HEK293 (cell line): ENCODE measurements at regions not wholly inside any gene's neighbourhood (a gene's known extent, or its start where the extent isn't known, plus 50 kb on each side); places are given as distances from the start of the nearest gene placed in this dataset.

Experiments
- RBAK ChIP-seq: fragments of 450-650 bp; formaldehyde crosslinking; IDR thresholded peaks from 2 replicates; pipeline ENCODE4 v1.5.1; 2016; ENCODE audit warnings: missing biosample characterization, missing genetic modification characterization
- SCRT1 ChIP-seq: fragments of 450-650 bp; formaldehyde crosslinking; IDR thresholded peaks from 2 replicates; pipeline ENCODE4 v1.5.1; 2016; ENCODE audit warnings: missing biosample characterization, missing genetic modification characterization, borderline replicate concordance
- ZBTB7A ChIP-seq: fragments of 450-650 bp; formaldehyde crosslinking; IDR thresholded peaks from 2 replicates; pipeline ENCODE4 v1.5.1; 2016; ENCODE audit warnings: low read depth, missing biosample characterization, missing genetic modification characterization
- ZNF140 ChIP-seq: fragments of 450-650 bp; formaldehyde crosslinking; IDR thresholded peaks from 2 replicates; pipeline ENCODE4 v1.5.1; 2016; ENCODE audit warnings: missing biosample characterization, missing genetic modification characterization
- ZNF184 ChIP-seq: fragments of 450-650 bp; IDR thresholded peaks from 2 replicates; pipeline ENCODE4 v1.5.1; 2018; ENCODE audit warnings: missing biosample characterization, mild to moderate bottlenecking, missing genetic modification characterization
- ZNF274 ChIP-seq, 2 experiments: fragments of 200-500 bp in 1 of 2; fragments of 450-650 bp in 1 of 2; sonication (Bioruptor generic) in 1 of 2; formaldehyde crosslinking in 1 of 2; IDR thresholded peaks; 2 replicates each; pipeline versions ENCODE4 v1.5.1 to v1.6.1; 2014 to 2016; ENCODE audit warnings: borderline replicate concordance in 1 of 2, inconsistent platforms in 1 of 2, low read length in 1 of 2, missing biosample characterization in 1 of 2, missing genetic modification characterization in 1 of 2
- ZNF600 ChIP-seq: fragments of 450-650 bp; formaldehyde crosslinking; IDR thresholded peaks from 2 replicates; pipeline ENCODE4 v1.5.1; 2016; ENCODE audit warnings: missing biosample characterization, missing genetic modification characterization
- ZNF777 ChIP-seq: fragments of 450-650 bp; formaldehyde crosslinking; IDR thresholded peaks from 2 replicates; pipeline ENCODE4 v1.5.1; 2017; ENCODE audit warnings: missing biosample characterization, missing genetic modification characterization, borderline replicate concordance
- TF ChIP-seq, protein P1 (sequence below): fragments of 450-650 bp; formaldehyde crosslinking; IDR thresholded peaks from 2 replicates; pipeline ENCODE4 v1.5.1; 2016; ENCODE audit warnings: missing biosample characterization, missing genetic modification characterization
- TF ChIP-seq, protein P2 (sequence below): fragments of 450-650 bp; formaldehyde crosslinking; IDR thresholded peaks from 2 replicates; pipeline ENCODE4 v1.5.1; 2016; ENCODE audit warnings: missing biosample characterization, missing genetic modification characterization
- TF ChIP-seq, protein P3 (sequence below): fragments of 450-650 bp; formaldehyde crosslinking; IDR thresholded peaks from 2 replicates; pipeline ENCODE4 v1.5.1; 2016; ENCODE audit warnings: missing biosample characterization, missing genetic modification characterization
- TF ChIP-seq, protein P4 (sequence below): fragments of 450-650 bp; formaldehyde crosslinking; IDR thresholded peaks from 2 replicates; pipeline ENCODE4 v1.5.1; 2016; ENCODE audit warnings: missing biosample characterization, missing genetic modification characterization
- TF ChIP-seq, protein P5 (sequence below): fragments of 450-650 bp; formaldehyde crosslinking; IDR thresholded peaks from 2 replicates; pipeline ENCODE4 v1.5.1; 2017; ENCODE audit warnings: missing biosample characterization, mild to moderate bottlenecking, missing genetic modification characterization, moderate library complexity
- TF ChIP-seq, protein P6 (sequence below): fragments of 450-650 bp; formaldehyde crosslinking; IDR thresholded peaks from 2 replicates; pipeline ENCODE4 v1.5.1; 2016; ENCODE audit warnings: missing biosample characterization, missing genetic modification characterization, low read depth

DNA sequence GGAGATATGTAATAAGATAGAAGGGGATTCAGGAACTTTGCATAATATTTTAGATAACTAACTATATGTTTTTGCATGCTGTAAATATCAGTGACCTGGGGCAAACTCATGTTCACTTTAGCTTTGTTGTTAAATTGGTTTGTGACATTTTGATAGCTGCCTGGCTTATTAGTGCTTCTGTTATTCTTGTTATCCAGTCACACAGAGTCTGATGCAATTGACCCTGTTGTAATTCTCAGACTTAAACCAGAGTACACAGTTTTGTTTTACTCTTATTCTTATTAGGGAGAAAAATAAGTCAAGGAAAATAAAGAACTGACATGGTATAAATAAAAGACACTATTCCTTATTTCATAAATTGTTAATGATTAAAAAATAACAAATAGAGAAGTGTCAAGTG is 516.7 kb upstream of the SLIT2 start:
- TF ChIP-seq, protein P1, sequence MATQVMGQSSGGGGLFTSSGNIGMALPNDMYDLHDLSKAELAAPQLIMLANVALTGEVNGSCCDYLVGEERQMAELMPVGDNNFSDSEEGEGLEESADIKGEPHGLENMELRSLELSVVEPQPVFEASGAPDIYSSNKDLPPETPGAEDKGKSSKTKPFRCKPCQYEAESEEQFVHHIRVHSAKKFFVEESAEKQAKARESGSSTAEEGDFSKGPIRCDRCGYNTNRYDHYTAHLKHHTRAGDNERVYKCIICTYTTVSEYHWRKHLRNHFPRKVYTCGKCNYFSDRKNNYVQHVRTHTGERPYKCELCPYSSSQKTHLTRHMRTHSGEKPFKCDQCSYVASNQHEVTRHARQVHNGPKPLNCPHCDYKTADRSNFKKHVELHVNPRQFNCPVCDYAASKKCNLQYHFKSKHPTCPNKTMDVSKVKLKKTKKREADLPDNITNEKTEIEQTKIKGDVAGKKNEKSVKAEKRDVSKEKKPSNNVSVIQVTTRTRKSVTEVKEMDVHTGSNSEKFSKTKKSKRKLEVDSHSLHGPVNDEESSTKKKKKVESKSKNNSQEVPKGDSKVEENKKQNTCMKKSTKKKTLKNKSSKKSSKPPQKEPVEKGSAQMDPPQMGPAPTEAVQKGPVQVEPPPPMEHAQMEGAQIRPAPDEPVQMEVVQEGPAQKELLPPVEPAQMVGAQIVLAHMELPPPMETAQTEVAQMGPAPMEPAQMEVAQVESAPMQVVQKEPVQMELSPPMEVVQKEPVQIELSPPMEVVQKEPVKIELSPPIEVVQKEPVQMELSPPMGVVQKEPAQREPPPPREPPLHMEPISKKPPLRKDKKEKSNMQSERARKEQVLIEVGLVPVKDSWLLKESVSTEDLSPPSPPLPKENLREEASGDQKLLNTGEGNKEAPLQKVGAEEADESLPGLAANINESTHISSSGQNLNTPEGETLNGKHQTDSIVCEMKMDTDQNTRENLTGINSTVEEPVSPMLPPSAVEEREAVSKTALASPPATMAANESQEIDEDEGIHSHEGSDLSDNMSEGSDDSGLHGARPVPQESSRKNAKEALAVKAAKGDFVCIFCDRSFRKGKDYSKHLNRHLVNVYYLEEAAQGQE (tag by site-specific recombination) = no peak
- TF ChIP-seq, protein P2, sequence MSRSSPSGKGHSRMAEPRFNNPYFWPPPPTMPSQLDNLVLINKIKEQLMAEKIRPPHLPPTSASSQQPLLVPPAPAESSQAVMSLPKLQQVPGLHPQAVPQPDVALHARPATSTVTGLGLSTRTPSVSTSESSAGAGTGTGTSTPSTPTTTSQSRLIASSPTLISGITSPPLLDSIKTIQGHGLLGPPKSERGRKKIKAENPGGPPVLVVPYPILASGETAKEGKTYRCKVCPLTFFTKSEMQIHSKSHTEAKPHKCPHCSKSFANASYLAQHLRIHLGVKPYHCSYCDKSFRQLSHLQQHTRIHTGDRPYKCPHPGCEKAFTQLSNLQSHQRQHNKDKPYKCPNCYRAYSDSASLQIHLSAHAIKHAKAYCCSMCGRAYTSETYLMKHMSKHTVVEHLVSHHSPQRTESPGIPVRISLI (tag by site-specific recombination) = no peak
- TF ChIP-seq, protein P3, sequence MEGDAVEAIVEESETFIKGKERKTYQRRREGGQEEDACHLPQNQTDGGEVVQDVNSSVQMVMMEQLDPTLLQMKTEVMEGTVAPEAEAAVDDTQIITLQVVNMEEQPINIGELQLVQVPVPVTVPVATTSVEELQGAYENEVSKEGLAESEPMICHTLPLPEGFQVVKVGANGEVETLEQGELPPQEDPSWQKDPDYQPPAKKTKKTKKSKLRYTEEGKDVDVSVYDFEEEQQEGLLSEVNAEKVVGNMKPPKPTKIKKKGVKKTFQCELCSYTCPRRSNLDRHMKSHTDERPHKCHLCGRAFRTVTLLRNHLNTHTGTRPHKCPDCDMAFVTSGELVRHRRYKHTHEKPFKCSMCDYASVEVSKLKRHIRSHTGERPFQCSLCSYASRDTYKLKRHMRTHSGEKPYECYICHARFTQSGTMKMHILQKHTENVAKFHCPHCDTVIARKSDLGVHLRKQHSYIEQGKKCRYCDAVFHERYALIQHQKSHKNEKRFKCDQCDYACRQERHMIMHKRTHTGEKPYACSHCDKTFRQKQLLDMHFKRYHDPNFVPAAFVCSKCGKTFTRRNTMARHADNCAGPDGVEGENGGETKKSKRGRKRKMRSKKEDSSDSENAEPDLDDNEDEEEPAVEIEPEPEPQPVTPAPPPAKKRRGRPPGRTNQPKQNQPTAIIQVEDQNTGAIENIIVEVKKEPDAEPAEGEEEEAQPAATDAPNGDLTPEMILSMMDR (tag by site-specific recombination) = no peak
- TF ChIP-seq ZBTB7A (tag by site-specific recombination) (no peak), ZNF274 (IDR thresholded peaks at IDR 0.05; ENCODE audit: low read length) (no peak), ZNF274 (tag by site-specific recombination; IDR thresholded peaks at IDR 0.05; ENCODE audit: borderline replicate concordance) (no peak), ZNF600 (no peak), RBAK (no peak), SCRT1 (tag by site-specific recombination) (no peak), ZNF140 (tag by site-specific recombination) (no peak), ZNF777 (tag by site-specific recombination) (no peak), ZNF184 (tag by site-specific recombination) (no peak)
- TF ChIP-seq, protein P4, sequence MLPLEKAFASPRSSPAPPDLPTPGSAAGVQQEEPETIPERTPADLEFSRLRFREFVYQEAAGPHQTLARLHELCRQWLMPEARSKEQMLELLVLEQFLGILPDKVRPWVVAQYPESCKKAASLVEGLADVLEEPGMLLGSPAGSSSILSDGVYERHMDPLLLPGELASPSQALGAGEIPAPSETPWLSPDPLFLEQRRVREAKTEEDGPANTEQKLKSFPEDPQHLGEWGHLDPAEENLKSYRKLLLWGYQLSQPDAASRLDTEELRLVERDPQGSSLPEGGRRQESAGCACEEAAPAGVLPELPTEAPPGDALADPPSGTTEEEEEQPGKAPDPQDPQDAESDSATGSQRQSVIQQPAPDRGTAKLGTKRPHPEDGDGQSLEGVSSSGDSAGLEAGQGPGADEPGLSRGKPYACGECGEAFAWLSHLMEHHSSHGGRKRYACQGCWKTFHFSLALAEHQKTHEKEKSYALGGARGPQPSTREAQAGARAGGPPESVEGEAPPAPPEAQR (tag by site-specific recombination) = no peak
- TF ChIP-seq, protein P5, sequence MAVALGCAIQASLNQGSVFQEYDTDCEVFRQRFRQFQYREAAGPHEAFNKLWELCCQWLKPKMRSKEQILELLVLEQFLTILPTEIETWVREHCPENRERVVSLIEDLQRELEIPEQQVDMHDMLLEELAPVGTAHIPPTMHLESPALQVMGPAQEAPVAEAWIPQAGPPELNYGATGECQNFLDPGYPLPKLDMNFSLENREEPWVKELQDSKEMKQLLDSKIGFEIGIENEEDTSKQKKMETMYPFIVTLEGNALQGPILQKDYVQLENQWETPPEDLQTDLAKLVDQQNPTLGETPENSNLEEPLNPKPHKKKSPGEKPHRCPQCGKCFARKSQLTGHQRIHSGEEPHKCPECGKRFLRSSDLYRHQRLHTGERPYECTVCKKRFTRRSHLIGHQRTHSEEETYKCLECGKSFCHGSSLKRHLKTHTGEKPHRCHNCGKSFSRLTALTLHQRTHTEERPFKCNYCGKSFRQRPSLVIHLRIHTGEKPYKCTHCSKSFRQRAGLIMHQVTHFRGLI (tag by site-specific recombination) = no peak
- TF ChIP-seq, protein P6, sequence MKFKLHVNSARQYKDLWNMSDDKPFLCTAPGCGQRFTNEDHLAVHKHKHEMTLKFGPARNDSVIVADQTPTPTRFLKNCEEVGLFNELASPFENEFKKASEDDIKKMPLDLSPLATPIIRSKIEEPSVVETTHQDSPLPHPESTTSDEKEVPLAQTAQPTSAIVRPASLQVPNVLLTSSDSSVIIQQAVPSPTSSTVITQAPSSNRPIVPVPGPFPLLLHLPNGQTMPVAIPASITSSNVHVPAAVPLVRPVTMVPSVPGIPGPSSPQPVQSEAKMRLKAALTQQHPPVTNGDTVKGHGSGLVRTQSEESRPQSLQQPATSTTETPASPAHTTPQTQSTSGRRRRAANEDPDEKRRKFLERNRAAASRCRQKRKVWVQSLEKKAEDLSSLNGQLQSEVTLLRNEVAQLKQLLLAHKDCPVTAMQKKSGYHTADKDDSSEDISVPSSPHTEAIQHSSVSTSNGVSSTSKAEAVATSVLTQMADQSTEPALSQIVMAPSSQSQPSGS (tag by site-specific recombination) = no peak
